ENCODE measurements at regions not wholly inside any gene's neighbourhood (a gene's known extent, or its start where the extent isn't known, plus 50 kb on each side); places are given as distances from the start of the nearest gene placed in this dataset.

DNA sequence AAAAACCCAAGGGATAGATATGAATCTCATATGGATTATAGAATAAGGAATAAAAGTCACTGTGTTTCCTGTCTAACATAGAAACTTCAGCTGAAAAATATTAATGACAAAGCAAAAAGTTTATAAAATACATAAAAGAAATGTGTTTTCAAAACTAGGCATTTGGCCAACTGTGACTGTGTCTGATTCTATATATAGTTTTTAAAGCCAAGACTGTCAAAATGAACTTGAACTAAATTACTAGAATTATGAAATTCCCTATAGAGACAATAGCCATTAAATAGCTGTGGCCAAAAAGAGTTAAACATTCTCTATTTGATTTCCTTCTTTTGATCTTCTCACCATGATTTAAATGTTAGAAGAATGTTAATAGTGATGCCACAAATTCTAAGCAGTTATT is 311.2 kb upstream of the SEMA3D start:
- H3K27ac ChIP-seq: no peak overlapping the region
- no peak for TF ChIP-seq CTCF (conservative IDR thresholded peaks at IDR 0.05)

DNA sequence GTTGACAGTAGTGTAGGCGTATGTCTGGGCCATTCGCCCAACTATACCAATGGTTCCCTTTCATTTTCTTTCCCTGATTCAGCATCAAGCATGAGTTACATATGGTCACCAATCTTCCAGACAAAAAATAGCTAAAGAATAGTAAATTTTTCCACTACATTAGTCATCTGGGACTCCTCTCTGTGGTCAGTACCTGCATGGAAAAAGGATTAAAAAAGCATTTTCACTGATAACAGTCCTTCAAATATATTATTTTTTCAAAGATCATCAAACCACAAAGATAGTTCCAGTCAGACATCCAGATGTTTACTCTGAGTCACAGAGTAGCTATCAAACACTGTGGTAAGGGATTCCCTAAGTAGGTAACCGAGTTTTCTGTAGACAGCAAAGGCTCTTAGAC is 302.6 kb upstream of the SEMA3D start:
- no peak overlapping the region for H3K27ac ChIP-seq
- no peak for TF ChIP-seq CTCF (conservative IDR thresholded peaks at IDR 0.05)

- TF ChIP-seq CTCF (conservative IDR thresholded peaks at IDR 0.05): no peak
- no peak overlapping the region for H3K27ac ChIP-seq
Measured at GRCh38 chr7:85488406-85488805, 301.6 kb upstream of the SEMA3D start.

GRCh38 chr7:85483177-85483576 is 296.3 kb upstream of the SEMA3D start:
- TF ChIP-seq CTCF (conservative IDR thresholded peaks at IDR 0.05): no peak
- H3K27ac ChIP-seq: no peak overlapping the region

- no peak overlapping the region for H3K27ac ChIP-seq
- TF ChIP-seq CTCF (conservative IDR thresholded peaks at IDR 0.05): no peak
Measured at GRCh38 chr7:85480666-85481065, 293.8 kb upstream of the SEMA3D start.

GRCh38 chr7:85479918-85480643 is 293.2 kb upstream of the SEMA3D start:
- TF ChIP-seq CTCF (conservative IDR thresholded peaks at IDR 0.05): no peak
- no peak overlapping the region for H3K27ac ChIP-seq

DNA sequence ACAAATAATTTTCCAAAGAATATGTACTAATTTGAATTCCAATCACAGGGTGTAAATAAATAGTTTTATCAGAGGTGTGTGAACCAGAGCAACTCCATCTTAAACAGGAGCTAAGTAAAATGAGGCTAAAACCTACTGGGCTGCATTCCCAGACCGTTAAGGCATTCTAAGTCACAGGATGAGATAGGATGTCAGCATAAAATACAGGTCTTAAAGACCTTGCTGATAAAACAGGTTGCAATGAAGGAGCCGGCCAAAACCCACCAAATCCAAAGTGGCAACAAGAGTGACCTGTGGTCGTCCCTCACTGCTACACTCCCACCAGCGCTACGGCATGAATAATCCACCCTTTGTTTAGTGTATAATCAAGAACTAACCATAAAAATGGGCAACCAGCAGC is 291.7 kb upstream of the SEMA3D start:
- H3K27ac ChIP-seq: no peak overlapping the region
- no peak for TF ChIP-seq CTCF (conservative IDR thresholded peaks at IDR 0.05)
